ENCODE measurements at regions not wholly inside any gene's neighbourhood (a gene's known extent, or its start where the extent isn't known, plus 50 kb on each side); places are given as distances from the start of the nearest gene placed in this dataset.

GRCh38 chr3:27960133-27960532 is 238.0 kb upstream of the EOMES start:
- Histone ChIP-seq H3K9me3 (ENCODE audit: low read length) (no peaks in the 10 kb centered on the region), H3K4me2 (ENCODE audit: low read length) (peak overlapping the region; percentile 35), H3K27me3 (ENCODE audit: low read length) (no peaks in the 10 kb centered on the region), H4K20me1 (ENCODE audit: low read length) (no peaks in the 10 kb centered on the region), H3K4me3 (ENCODE audit: low read length) (no peak overlapping the region), H3K79me2 (ENCODE audit: low read length) (no peaks in the 10 kb centered on the region), H3K9ac (ENCODE audit: low read length) (no peak overlapping the region), H2AFZ (ENCODE audit: low read length) (no peak overlapping the region), H3K4me1 (ENCODE audit: insufficient read depth, low read length) (peaks cover 11% of the 10 kb centered on the region; the same call in 1 of the 2 replicates), H3K9me2 (replicated peaks; ENCODE audit: low read length) (no peaks in the 10 kb centered on the region), H3K36me3 (ENCODE audit: low read depth, low read length) (no peaks in the 10 kb centered on the region), H3K27ac (ENCODE audit: low read length) (no peak overlapping the region; the same call in 1 of the 2 replicates), H3F3A (ENCODE audit: low read length, unreplicated experiment) (no peaks in the 10 kb centered on the region)
- ChIA-PET POLR2A (ENCODE audit: unreplicated experiment) (interaction anchor here (0.7 kb wide), 1 partner anchor 99 kb away, joined by 4 read pairs; no protein-coding TSS in a partner anchor), CTCF (no interaction called here)
- TF ChIP-seq EZH2 (IDR thresholded peaks at IDR 0.05; ENCODE audit: low read length, unreplicated experiment) (no peak), EZH2phosphoT487 (IDR thresholded peaks at IDR 0.05; ENCODE audit: borderline replicate concordance, low read length) (no peak), CTCF (conservative IDR thresholded peaks at IDR 0.05; ENCODE audit: low read depth, low read length) (no peak)
- peak; percentile 79 for DNase-seq
- ATAC-seq: peak; percentile 91
- intact Hi-C loops (cut with micrococcal nuclease): no loop called here
- BruUV-seq (replicated peaks): no TSS peak

- Histone ChIP-seq H4K20me1 (ENCODE audit: low read length) (no peaks in the 10 kb centered on the region), H3K27me3 (ENCODE audit: low read length) (no peaks in the 10 kb centered on the region), H3K4me1 (ENCODE audit: insufficient read depth, low read length) (peaks cover 11% of the 10 kb centered on the region; the same call in 1 of the 2 replicates), H2AFZ (ENCODE audit: low read length) (no peak overlapping the region), H3K4me2 (ENCODE audit: low read length) (no peak overlapping the region), H3K27ac (ENCODE audit: low read length) (no peak overlapping the region), H3K9me3 (ENCODE audit: low read length) (no peaks in the 10 kb centered on the region), H3K9me2 (replicated peaks; ENCODE audit: low read length) (no peaks in the 10 kb centered on the region), H3F3A (ENCODE audit: low read length, unreplicated experiment) (no peaks in the 10 kb centered on the region), H3K9ac (ENCODE audit: low read length) (no peak overlapping the region), H3K36me3 (ENCODE audit: low read depth, low read length) (no peaks in the 10 kb centered on the region), H3K4me3 (ENCODE audit: low read length) (no peak overlapping the region), H3K79me2 (ENCODE audit: low read length) (no peaks in the 10 kb centered on the region)
- intact Hi-C loops (cut with micrococcal nuclease): no loop called here
- no TSS peak for BruUV-seq (replicated peaks)
- ATAC-seq (no peak), DNase-seq (no peak)
- no peak for TF ChIP-seq EZH2 (IDR thresholded peaks at IDR 0.05; ENCODE audit: low read length, unreplicated experiment)
- no peak for TF ChIP-seq EZH2phosphoT487 (IDR thresholded peaks at IDR 0.05; ENCODE audit: borderline replicate concordance, low read length)
- no peak for TF ChIP-seq CTCF (conservative IDR thresholded peaks at IDR 0.05; ENCODE audit: low read depth, low read length)
- POLR2A ChIA-PET (ENCODE audit: unreplicated experiment): no interaction called here
- CTCF ChIA-PET: no interaction called here
Observed at GRCh38 chr3:27963519-27963918, 241.4 kb upstream of the EOMES start.

- no peak overlapping the region for H3K27ac ChIP-seq (ENCODE audit: low read length)
- H2AFZ ChIP-seq (ENCODE audit: low read length): no peak overlapping the region; the same call in 1 of the 2 replicates
- peak; percentile 27; the same call in 1 of the 2 replicates for ATAC-seq
- ChIA-PET CTCF (no interaction called here), POLR2A (ENCODE audit: unreplicated experiment) (no interaction called here)
- H3K4me1 ChIP-seq (ENCODE audit: insufficient read depth, low read length): no peaks in the 10 kb centered on the region
- BruUV-seq (replicated peaks): no TSS peak
- no peak overlapping the region for H3K9ac ChIP-seq (ENCODE audit: low read length)
- no peak overlapping the region for H3K4me2 ChIP-seq (ENCODE audit: low read length)
- H3K4me3 ChIP-seq (ENCODE audit: low read length): no peak overlapping the region
- H3K79me2 ChIP-seq (ENCODE audit: low read length): no peaks in the 10 kb centered on the region
- H4K20me1 ChIP-seq (ENCODE audit: low read length): no peaks in the 10 kb centered on the region
- H3K36me3 ChIP-seq (ENCODE audit: low read depth, low read length): no peaks in the 10 kb centered on the region
- peak; percentile 4 for DNase-seq
- TF ChIP-seq EZH2phosphoT487 (IDR thresholded peaks at IDR 0.05; ENCODE audit: borderline replicate concordance, low read length): no peak
- TF ChIP-seq EZH2 (IDR thresholded peaks at IDR 0.05; ENCODE audit: low read length, unreplicated experiment): no peak
- TF ChIP-seq CTCF (conservative IDR thresholded peaks at IDR 0.05; ENCODE audit: low read depth, low read length): no peak
- no peaks in the 10 kb centered on the region for H3F3A ChIP-seq (ENCODE audit: low read length, unreplicated experiment)
- no peaks in the 10 kb centered on the region for H3K9me3 ChIP-seq (ENCODE audit: low read length)
- intact Hi-C loops (cut with micrococcal nuclease): no loop called here
- H3K27me3 ChIP-seq (ENCODE audit: low read length): no peaks in the 10 kb centered on the region
- no peaks in the 10 kb centered on the region for H3K9me2 ChIP-seq (replicated peaks; ENCODE audit: low read length)
Observed at GRCh38 chr3:27971600-27971999, 249.5 kb upstream of the EOMES start.

All from PC-3 (cell line).